ENCODE measurements at regions not wholly inside any gene's neighbourhood (a gene's known extent, or its start where the extent isn't known, plus 50 kb on each side); places are given as distances from the start of the nearest gene placed in this dataset.

DNA sequence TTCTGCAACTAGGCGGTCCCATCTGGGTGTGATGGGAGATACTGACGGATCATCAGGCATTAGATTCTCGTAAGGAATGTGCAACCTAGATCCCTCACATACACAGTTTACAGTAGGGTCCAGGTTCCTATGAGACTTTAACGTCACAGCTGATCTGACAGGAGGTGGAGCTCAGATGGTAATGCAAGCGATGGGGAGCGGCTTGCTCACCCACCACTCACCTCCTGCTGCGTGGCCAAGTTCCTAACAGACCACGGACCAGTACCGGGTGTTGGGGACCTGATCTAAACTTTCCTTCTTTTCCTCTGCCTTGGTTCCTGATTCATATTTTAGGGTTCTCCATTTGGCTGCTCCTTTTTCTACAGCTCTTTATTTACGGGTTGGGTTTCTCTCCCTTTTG lies 479.8 kb downstream of the BCAT1 start:
- ATAC-seq (no peak), DNase-seq (no peak), FAIRE-seq (no peak)
- Histone ChIP-seq H3K36me3 (no peaks in the 10 kb centered on the region), H3K4me1 (no peaks in the 10 kb centered on the region), H3K27me3 (no peaks in the 10 kb centered on the region), H3K4me3 (no peak overlapping the region), H3K9me3 (no peaks in the 10 kb centered on the region), H3K27ac (no peak overlapping the region)
- intact Hi-C loops (cut with DNase I) = no loop called here
- TF ChIP-seq, protein P1, sequence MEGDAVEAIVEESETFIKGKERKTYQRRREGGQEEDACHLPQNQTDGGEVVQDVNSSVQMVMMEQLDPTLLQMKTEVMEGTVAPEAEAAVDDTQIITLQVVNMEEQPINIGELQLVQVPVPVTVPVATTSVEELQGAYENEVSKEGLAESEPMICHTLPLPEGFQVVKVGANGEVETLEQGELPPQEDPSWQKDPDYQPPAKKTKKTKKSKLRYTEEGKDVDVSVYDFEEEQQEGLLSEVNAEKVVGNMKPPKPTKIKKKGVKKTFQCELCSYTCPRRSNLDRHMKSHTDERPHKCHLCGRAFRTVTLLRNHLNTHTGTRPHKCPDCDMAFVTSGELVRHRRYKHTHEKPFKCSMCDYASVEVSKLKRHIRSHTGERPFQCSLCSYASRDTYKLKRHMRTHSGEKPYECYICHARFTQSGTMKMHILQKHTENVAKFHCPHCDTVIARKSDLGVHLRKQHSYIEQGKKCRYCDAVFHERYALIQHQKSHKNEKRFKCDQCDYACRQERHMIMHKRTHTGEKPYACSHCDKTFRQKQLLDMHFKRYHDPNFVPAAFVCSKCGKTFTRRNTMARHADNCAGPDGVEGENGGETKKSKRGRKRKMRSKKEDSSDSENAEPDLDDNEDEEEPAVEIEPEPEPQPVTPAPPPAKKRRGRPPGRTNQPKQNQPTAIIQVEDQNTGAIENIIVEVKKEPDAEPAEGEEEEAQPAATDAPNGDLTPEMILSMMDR (IDR thresholded peaks at IDR 0.05) = no peak
- WGBS, 2 donors = 61 to 84% methylated on average over 10 of the region's 10 CpGs

- Histone ChIP-seq H3K27ac (no peak overlapping the region), H3K4me1 (no peaks in the 10 kb centered on the region), H3K4me3 (no peak overlapping the region), H3K9me3 (no peaks in the 10 kb centered on the region), H3K27me3 (no peaks in the 10 kb centered on the region), H3K36me3 (no peaks in the 10 kb centered on the region)
- intact Hi-C loops (cut with DNase I) = no loop called here
- no peak for DNase-seq
- WGBS, 2 donors = 38 to 51% methylated on average over 3 of the region's 3 CpGs
- TF ChIP-seq, protein P1 (IDR thresholded peaks at IDR 0.05) = no peak
- no peak for ATAC-seq
- no peak for FAIRE-seq
Observed at GRCh38 chr12:24467226-24467625, 481.7 kb downstream of the BCAT1 start.

- Histone ChIP-seq H3K4me1 (no peaks in the 10 kb centered on the region), H3K36me3 (no peaks in the 10 kb centered on the region), H3K27me3 (no peaks in the 10 kb centered on the region), H3K4me3 (no peak overlapping the region), H3K27ac (no peak overlapping the region), H3K9me3 (no peaks in the 10 kb centered on the region)
- ATAC-seq = no peak
- TF ChIP-seq, protein P1 (IDR thresholded peaks at IDR 0.05) = no peak
- intact Hi-C loops (cut with DNase I) = no loop called here
- no peak for FAIRE-seq
- no peak for DNase-seq
- 63 to 76% methylated on average over 6 of the region's 6 CpGs for WGBS, 2 donors
Observed at GRCh38 chr12:24463375-24463774, 485.5 kb downstream of the BCAT1 start.

DNA sequence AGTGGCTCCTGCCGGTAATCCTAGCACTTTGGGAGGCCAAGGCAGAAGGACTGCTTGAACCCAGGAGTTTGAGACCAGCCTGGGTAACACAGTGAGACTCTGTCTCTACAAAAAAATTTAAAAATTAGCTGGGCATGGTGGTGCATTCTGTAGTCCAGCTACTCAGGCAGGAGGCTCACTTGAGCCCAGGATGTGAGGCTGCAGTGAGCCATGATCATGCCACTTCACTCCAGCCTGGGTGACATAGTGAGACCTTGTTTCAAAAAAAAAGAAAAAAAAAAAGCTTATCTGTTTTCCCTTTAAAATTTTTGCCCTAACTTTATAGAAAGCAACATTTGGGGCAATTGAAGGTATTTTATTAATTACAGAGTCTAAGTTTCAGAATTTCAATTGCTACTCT lies 486.0 kb downstream of the BCAT1 start:
- DNase-seq (no peak), FAIRE-seq (no peak), ATAC-seq (no peak)
- Histone ChIP-seq H3K27ac (no peak overlapping the region), H3K36me3 (no peaks in the 10 kb centered on the region), H3K27me3 (no peaks in the 10 kb centered on the region), H3K4me3 (no peak overlapping the region), H3K9me3 (no peaks in the 10 kb centered on the region), H3K4me1 (no peaks in the 10 kb centered on the region)
- TF ChIP-seq, protein P1 (IDR thresholded peaks at IDR 0.05) = no peak
- intact Hi-C loops (cut with DNase I) = no loop called here
- WGBS, 2 donors = 89 to 97% methylated on average over 1 of the region's 1 CpG

DNA sequence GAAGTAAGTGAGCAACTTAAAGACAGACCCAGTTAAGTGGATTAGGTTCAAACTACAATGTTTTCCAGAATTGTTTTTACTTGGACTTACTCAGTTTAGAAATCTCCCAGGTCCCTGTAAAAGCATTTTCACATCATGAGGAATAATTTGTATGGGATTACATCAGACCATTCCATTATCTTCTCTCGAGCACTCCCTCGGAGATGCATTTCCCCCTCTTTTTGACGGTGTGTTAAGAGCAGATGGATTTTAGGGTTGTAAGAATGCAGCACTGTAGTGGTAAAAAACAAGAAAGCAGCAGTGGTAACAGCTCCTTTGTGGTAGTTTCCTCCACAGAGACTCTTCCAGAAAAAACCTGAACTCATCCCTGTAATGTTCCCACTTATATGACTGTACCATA lies 488.4 kb downstream of the BCAT1 start:
- DNase-seq (no peak), FAIRE-seq (no peak), ATAC-seq (no peak)
- H3K36me3 ChIP-seq = no peaks in the 10 kb centered on the region
- intact Hi-C loops (cut with DNase I) = no loop called here
- no peaks in the 10 kb centered on the region for H3K27me3 ChIP-seq
- TF ChIP-seq, protein P1 (IDR thresholded peaks at IDR 0.05) = no peak
- 56% methylated on average over 3 of the region's 3 CpGs for WGBS, 2 donors
- no peaks in the 10 kb centered on the region for H3K4me1 ChIP-seq
- no peak overlapping the region for H3K4me3 ChIP-seq
- no peaks in the 10 kb centered on the region for H3K9me3 ChIP-seq
- no peak overlapping the region for H3K27ac ChIP-seq

All from pancreas (tissue), 10 donors.